ENCODE measurements at regions not wholly inside any gene's neighbourhood (a gene's known extent, or its start where the extent isn't known, plus 50 kb on each side); places are given as distances from the start of the nearest gene placed in this dataset.
A peak's percentile ranks its signal among the peaks of the same experiment; 100 is the strongest.

GRCh38 chr20:48377940-48378339 is 449.9 kb downstream of the PREX1 start (continued):
- TF ChIP-seq, protein P1, sequence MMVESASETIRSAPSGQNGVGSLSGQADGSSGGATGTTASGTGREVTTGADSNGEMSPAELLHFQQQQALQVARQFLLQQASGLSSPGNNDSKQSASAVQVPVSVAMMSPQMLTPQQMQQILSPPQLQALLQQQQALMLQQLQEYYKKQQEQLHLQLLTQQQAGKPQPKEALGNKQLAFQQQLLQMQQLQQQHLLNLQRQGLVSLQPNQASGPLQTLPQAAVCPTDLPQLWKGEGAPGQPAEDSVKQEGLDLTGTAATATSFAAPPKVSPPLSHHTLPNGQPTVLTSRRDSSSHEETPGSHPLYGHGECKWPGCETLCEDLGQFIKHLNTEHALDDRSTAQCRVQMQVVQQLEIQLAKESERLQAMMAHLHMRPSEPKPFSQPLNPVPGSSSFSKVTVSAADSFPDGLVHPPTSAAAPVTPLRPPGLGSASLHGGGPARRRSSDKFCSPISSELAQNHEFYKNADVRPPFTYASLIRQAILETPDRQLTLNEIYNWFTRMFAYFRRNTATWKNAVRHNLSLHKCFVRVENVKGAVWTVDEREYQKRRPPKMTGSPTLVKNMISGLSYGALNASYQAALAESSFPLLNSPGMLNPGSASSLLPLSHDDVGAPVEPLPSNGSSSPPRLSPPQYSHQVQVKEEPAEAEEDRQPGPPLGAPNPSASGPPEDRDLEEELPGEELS (CRISPR knock-in tag; IDR thresholded peaks at IDR 0.05) = no peak
- TF ChIP-seq YEATS4 (CRISPR knock-in tag; IDR thresholded peaks at IDR 0.05; ENCODE audit: borderline replicate concordance) (no peak), SP4 (CRISPR knock-in tag; IDR thresholded peaks at IDR 0.05) (no peak), MTA1 (CRISPR knock-in tag; IDR thresholded peaks at IDR 0.05; ENCODE audit: borderline replicate concordance) (no peak; the same call in 1 of the 2 replicates), RARA (CRISPR knock-in tag; IDR thresholded peaks at IDR 0.05) (peak; percentile 57; the same call in 1 of the 2 replicates), ATM (IDR thresholded peaks at IDR 0.05; ENCODE audit: borderline replicate concordance) (no peak), PCBP1 (IDR thresholded peaks at IDR 0.05; ENCODE audit: borderline replicate concordance, low read depth, low read length) (no peak), ZFP37 (CRISPR knock-in tag; IDR thresholded peaks at IDR 0.05; ENCODE audit: borderline replicate concordance) (no peak), JUND (CRISPR knock-in tag; IDR thresholded peaks at IDR 0.05) (no peak), SMAD1 (CRISPR knock-in tag; IDR thresholded peaks at IDR 0.05; ENCODE audit: borderline replicate concordance, low read depth) (no peak), ZNF33A (CRISPR knock-in tag; IDR thresholded peaks at IDR 0.05; ENCODE audit: borderline replicate concordance) (no peak), ZNF10 (CRISPR knock-in tag; IDR thresholded peaks at IDR 0.05; ENCODE audit: borderline replicate concordance, low read depth) (no peak), ZNF329 (CRISPR knock-in tag; IDR thresholded peaks at IDR 0.05; ENCODE audit: low read depth) (no peak), ZNF878 (CRISPR knock-in tag; IDR thresholded peaks at IDR 0.05) (no peak), MAF1 (CRISPR knock-in tag; IDR thresholded peaks at IDR 0.05; ENCODE audit: borderline replicate concordance) (no peak), ZFP90 (CRISPR knock-in tag; IDR thresholded peaks at IDR 0.05; ENCODE audit: borderline replicate concordance) (no peak), LCORL (IDR thresholded peaks at IDR 0.05) (peak; percentile 46; the same call in 1 of the 2 replicates), LCORL (CRISPR knock-in tag; IDR thresholded peaks at IDR 0.05) (peak; percentile 55; the same call in 1 of the 2 replicates), IKZF1 (IDR thresholded peaks at IDR 0.05) (no peak), ZNF619 (CRISPR knock-in tag; IDR thresholded peaks at IDR 0.05) (no peak), ZNF451 (CRISPR knock-in tag; IDR thresholded peaks at IDR 0.05) (no peak), BATF2 (CRISPR knock-in tag; IDR thresholded peaks at IDR 0.05) (no peak), FOXO1 (CRISPR knock-in tag; IDR thresholded peaks at IDR 0.05) (no peak; the same call in 1 of the 2 replicates), ZMYM3 (CRISPR knock-in tag; IDR thresholded peaks at IDR 0.05) (peak; percentile 74)
- TF ChIP-seq, protein P2, sequence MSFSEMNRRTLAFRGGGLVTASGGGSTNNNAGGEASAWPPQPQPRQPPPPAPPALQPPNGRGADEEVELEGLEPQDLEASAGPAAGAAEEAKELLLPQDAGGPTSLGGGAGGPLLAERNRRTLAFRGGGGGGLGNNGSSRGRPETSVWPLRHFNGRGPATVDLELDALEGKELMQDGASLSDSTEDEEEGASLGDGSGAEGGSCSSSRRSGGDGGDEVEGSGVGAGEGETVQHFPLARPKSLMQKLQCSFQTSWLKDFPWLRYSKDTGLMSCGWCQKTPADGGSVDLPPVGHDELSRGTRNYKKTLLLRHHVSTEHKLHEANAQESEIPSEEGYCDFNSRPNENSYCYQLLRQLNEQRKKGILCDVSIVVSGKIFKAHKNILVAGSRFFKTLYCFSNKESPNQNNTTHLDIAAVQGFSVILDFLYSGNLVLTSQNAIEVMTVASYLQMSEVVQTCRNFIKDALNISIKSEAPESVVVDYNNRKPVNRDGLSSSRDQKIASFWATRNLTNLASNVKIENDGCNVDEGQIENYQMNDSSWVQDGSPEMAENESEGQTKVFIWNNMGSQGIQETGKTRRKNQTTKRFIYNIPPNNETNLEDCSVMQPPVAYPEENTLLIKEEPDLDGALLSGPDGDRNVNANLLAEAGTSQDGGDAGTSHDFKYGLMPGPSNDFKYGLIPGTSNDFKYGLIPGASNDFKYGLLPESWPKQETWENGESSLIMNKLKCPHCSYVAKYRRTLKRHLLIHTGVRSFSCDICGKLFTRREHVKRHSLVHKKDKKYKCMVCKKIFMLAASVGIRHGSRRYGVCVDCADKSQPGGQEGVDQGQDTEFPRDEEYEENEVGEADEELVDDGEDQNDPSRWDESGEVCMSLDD (CRISPR knock-in tag; IDR thresholded peaks at IDR 0.05; ENCODE audit: borderline replicate concordance) = no peak
- TF ChIP-seq, protein P3, sequence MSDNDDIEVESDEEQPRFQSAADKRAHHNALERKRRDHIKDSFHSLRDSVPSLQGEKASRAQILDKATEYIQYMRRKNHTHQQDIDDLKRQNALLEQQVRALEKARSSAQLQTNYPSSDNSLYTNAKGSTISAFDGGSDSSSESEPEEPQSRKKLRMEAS (IDR thresholded peaks at IDR 0.05) = no peak
